Activated CD4-positive, alpha-beta T cell treated with anti-CD3 and anti-CD28 coated beads for 36 hours (primary cell): ENCODE measurements at regions not wholly inside any gene's neighbourhood (a gene's known extent, or its start where the extent isn't known, plus 50 kb on each side); places are given as distances from the start of the nearest gene placed in this dataset.

Experiments used
- ATAC-seq: fragments of 200-7000 bp; cut with Tn5 transposase; one replicate; pipeline ENCODE4 v1.10.0; 2021; ENCODE audit warnings: mild to moderate bottlenecking, moderate library complexity
- CTCF ChIA-PET: fragments of 350-600 bp; sonication (Branson Sonifier 250); formaldehyde crosslinking; loops from one replicate; lab custom pipeline; 2021; ENCODE audit warnings: antibody characterized with exemption; lab: Charles Lee
- POLR2A ChIA-PET: fragments of 350-600 bp; sonication (Branson Sonifier 250); formaldehyde crosslinking; loops from one replicate; lab custom pipeline; 2021; ENCODE audit warnings: antibody characterized with exemption, inconsistent platforms; lab: Charles Lee
- DNase-seq: peaks from one replicate; pipeline ENCODE4 v3.0.0-alpha.2; 2020
- H3K27ac Mint-ChIP-seq: one replicate; pipeline ENCODE4 v1.8.0; 2021; ENCODE audit warnings: mixed read lengths
- H3K27me3 Mint-ChIP-seq: one replicate; pipeline ENCODE4 v1.8.0; 2021; ENCODE audit warnings: mixed read lengths
- H3K36me3 Mint-ChIP-seq: one replicate; pipeline ENCODE4 v1.8.0; 2021; ENCODE audit warnings: low read depth, mixed read lengths
- H3K4me1 Mint-ChIP-seq: one replicate; pipeline ENCODE4 v1.8.0; 2021; ENCODE audit warnings: mixed read lengths
- H3K4me3 Mint-ChIP-seq: one replicate; pipeline ENCODE4 v1.8.0; 2021; ENCODE audit warnings: mild to moderate bottlenecking, moderate library complexity, mixed read lengths
- H3K9me3 Mint-ChIP-seq: one replicate; pipeline ENCODE4 v1.8.0; 2021; ENCODE audit warnings: low read depth, mixed read lengths
- intact Hi-C, 2 experiments: fragments of 100-400 bp; cut with DNase I in 1 of 2; cut with micrococcal nuclease in 1 of 2; formaldehyde crosslinking; loops; one replicate each; pipeline versions ENCODE4 v1.14.2 to v1.15.1; 2022 to 2024; cut with DNase I, micrococcal nuclease

GRCh38 chr3:118165413-118165812 is 869.2 kb downstream of the IGSF11 start:
- CTCF ChIA-PET, result no interaction called here
- Mint-ChIP-seq H3K4me3 (no peak overlapping the region), H3K27me3 (no peaks in the 10 kb centered on the region), H3K27ac (no peak overlapping the region), H3K4me1 (no peaks in the 10 kb centered on the region), H3K9me3 (peaks cover 9% of the 10 kb centered on the region), H3K36me3 (no peaks in the 10 kb centered on the region)
- POLR2A ChIA-PET, result no interaction called here
- ATAC-seq, result no peak
- DNase-seq, result no peak
- intact Hi-C loops, result no loop called here

- ATAC-seq, result no peak
- no peak overlapping the region for H3K27ac Mint-ChIP-seq
- intact Hi-C loops, result no loop called here
- no peak overlapping the region for H3K4me3 Mint-ChIP-seq
- ChIA-PET CTCF (no interaction called here), POLR2A (no interaction called here)
- H3K9me3 Mint-ChIP-seq, result peaks cover 2% of the 10 kb centered on the region
- no peaks in the 10 kb centered on the region for H3K36me3 Mint-ChIP-seq
- DNase-seq, result no peak
- no peaks in the 10 kb centered on the region for H3K4me1 Mint-ChIP-seq
- no peaks in the 10 kb centered on the region for H3K27me3 Mint-ChIP-seq
Measured at GRCh38 chr3:118167571-118167970, 867.1 kb downstream of the IGSF11 start.

- Mint-ChIP-seq H3K4me1 (no peaks in the 10 kb centered on the region), H3K9me3 (peaks cover 2% of the 10 kb centered on the region), H3K27ac (no peak overlapping the region), H3K27me3 (no peaks in the 10 kb centered on the region), H3K36me3 (no peaks in the 10 kb centered on the region), H3K4me3 (no peak overlapping the region)
- POLR2A ChIA-PET, result no interaction called here
- no peak for DNase-seq
- CTCF ChIA-PET, result no interaction called here
- intact Hi-C loops, result no loop called here
- no peak for ATAC-seq
Measured at GRCh38 chr3:118168175-118168574, 866.5 kb downstream of the IGSF11 start.

- Mint-ChIP-seq H3K4me3 (no peak overlapping the region), H3K36me3 (no peaks in the 10 kb centered on the region), H3K4me1 (no peaks in the 10 kb centered on the region), H3K27me3 (no peaks in the 10 kb centered on the region), H3K27ac (no peak overlapping the region), H3K9me3 (peaks cover 6% of the 10 kb centered on the region)
- ChIA-PET CTCF (no interaction called here), POLR2A (no interaction called here)
- no peak for DNase-seq
- intact Hi-C loops, result no loop called here
- ATAC-seq, result no peak
Measured at GRCh38 chr3:118171236-118171852, 863.3 kb downstream of the IGSF11 start.

GRCh38 chr3:118180853-118181252 is 853.8 kb downstream of the IGSF11 start:
- H3K36me3 Mint-ChIP-seq, result no peaks in the 10 kb centered on the region
- ChIA-PET POLR2A (no interaction called here), CTCF (no interaction called here)
- DNase-seq, result no peak
- no peak for ATAC-seq
- no peak overlapping the region for H3K27ac Mint-ChIP-seq
- peaks cover 9% of the 10 kb centered on the region for H3K9me3 Mint-ChIP-seq
- H3K27me3 Mint-ChIP-seq, result no peaks in the 10 kb centered on the region
- H3K4me1 Mint-ChIP-seq, result no peaks in the 10 kb centered on the region
- no peak overlapping the region for H3K4me3 Mint-ChIP-seq
- intact Hi-C loops, result no loop called here

GRCh38 chr3:118181274-118181673 is 853.4 kb downstream of the IGSF11 start:
- H3K4me1 Mint-ChIP-seq, result no peaks in the 10 kb centered on the region
- H3K27ac Mint-ChIP-seq, result no peak overlapping the region
- no peak for ATAC-seq
- H3K36me3 Mint-ChIP-seq, result no peaks in the 10 kb centered on the region
- ChIA-PET POLR2A (no interaction called here), CTCF (no interaction called here)
- no peaks in the 10 kb centered on the region for H3K27me3 Mint-ChIP-seq
- no peak for DNase-seq
- intact Hi-C loops, result no loop called here
- H3K4me3 Mint-ChIP-seq, result no peak overlapping the region
- peaks cover 9% of the 10 kb centered on the region for H3K9me3 Mint-ChIP-seq

- intact Hi-C loops, result no loop called here
- ATAC-seq (no peak), DNase-seq (no peak)
- Mint-ChIP-seq H3K27me3 (no peaks in the 10 kb centered on the region), H3K36me3 (no peaks in the 10 kb centered on the region), H3K4me3 (no peak overlapping the region), H3K27ac (no peak overlapping the region), H3K4me1 (no peaks in the 10 kb centered on the region), H3K9me3 (peaks cover 12% of the 10 kb centered on the region)
- CTCF ChIA-PET, result no interaction called here
- POLR2A ChIA-PET, result no interaction called here
Measured at GRCh38 chr3:118186051-118186450, 848.6 kb downstream of the IGSF11 start.

GRCh38 chr3:118187221-118187620 is 847.4 kb downstream of the IGSF11 start:
- Mint-ChIP-seq H3K27me3 (no peaks in the 10 kb centered on the region), H3K36me3 (no peaks in the 10 kb centered on the region), H3K9me3 (peaks cover 13% of the 10 kb centered on the region), H3K4me3 (no peak overlapping the region), H3K27ac (no peak overlapping the region), H3K4me1 (no peaks in the 10 kb centered on the region)
- no peak for ATAC-seq
- CTCF ChIA-PET, result no interaction called here
- DNase-seq, result no peak
- POLR2A ChIA-PET, result interaction anchor here (0.6 kb wide), 1 partner anchor 8 kb away, joined by 3 read pairs; no protein-coding TSS in a partner anchor
- intact Hi-C loops, result no loop called here

- no peaks in the 10 kb centered on the region for H3K4me1 Mint-ChIP-seq
- POLR2A ChIA-PET, result no interaction called here
- H3K27me3 Mint-ChIP-seq, result no peaks in the 10 kb centered on the region
- H3K36me3 Mint-ChIP-seq, result no peaks in the 10 kb centered on the region
- no peak overlapping the region for H3K27ac Mint-ChIP-seq
- no peak for DNase-seq
- H3K4me3 Mint-ChIP-seq, result no peak overlapping the region
- intact Hi-C loops, result no loop called here
- H3K9me3 Mint-ChIP-seq, result peaks cover 32% of the 10 kb centered on the region
- no peak for ATAC-seq
- CTCF ChIA-PET, result no interaction called here
Measured at GRCh38 chr3:118196183-118196582, 838.5 kb downstream of the IGSF11 start.

GRCh38 chr3:118199044-118199443 is 835.6 kb downstream of the IGSF11 start:
- Mint-ChIP-seq H3K27ac (no peak overlapping the region), H3K9me3 (peaks cover 24% of the 10 kb centered on the region), H3K4me3 (no peak overlapping the region), H3K36me3 (no peaks in the 10 kb centered on the region), H3K4me1 (no peaks in the 10 kb centered on the region), H3K27me3 (no peaks in the 10 kb centered on the region)
- POLR2A ChIA-PET, result no interaction called here
- ATAC-seq (no peak), DNase-seq (no peak)
- CTCF ChIA-PET, result interaction anchor here (0.8 kb wide), 1 partner anchor 415 kb away, joined by 4 read pairs; no protein-coding TSS in a partner anchor
- intact Hi-C loops, result no loop called here

- no peaks in the 10 kb centered on the region for H3K4me1 Mint-ChIP-seq
- POLR2A ChIA-PET, result no interaction called here
- CTCF ChIA-PET, result no interaction called here
- H3K27ac Mint-ChIP-seq, result no peak overlapping the region
- no peak overlapping the region for H3K4me3 Mint-ChIP-seq
- DNase-seq, result no peak
- H3K36me3 Mint-ChIP-seq, result no peaks in the 10 kb centered on the region
- intact Hi-C loops, result no loop called here
- no peaks in the 10 kb centered on the region for H3K27me3 Mint-ChIP-seq
- H3K9me3 Mint-ChIP-seq, result peaks cover 7% of the 10 kb centered on the region
- no peak for ATAC-seq
Measured at GRCh38 chr3:118204052-118204656, 830.5 kb downstream of the IGSF11 start.

GRCh38 chr3:118207271-118207670 is 827.4 kb downstream of the IGSF11 start:
- CTCF ChIA-PET, result no interaction called here
- POLR2A ChIA-PET, result no interaction called here
- Mint-ChIP-seq H3K9me3 (peaks cover 2% of the 10 kb centered on the region), H3K36me3 (no peaks in the 10 kb centered on the region), H3K27ac (no peak overlapping the region), H3K4me3 (no peak overlapping the region), H3K4me1 (no peaks in the 10 kb centered on the region), H3K27me3 (no peaks in the 10 kb centered on the region)
- DNase-seq (no peak), ATAC-seq (no peak)
- intact Hi-C loops, result no loop called here
